Muscle of back (tissue), 3 donors: ENCODE measurements at regions not wholly inside any gene's neighbourhood (a gene's known extent, or its start where the extent isn't known, plus 50 kb on each side); places are given as distances from the start of the nearest gene placed in this dataset.

ENCODE experiments used
- DNase-seq, 3 donors: peaks; one replicate each; pipeline versions ENCODE4 v3.0.0 to v3.0.0-alpha.2; 2013

DNA sequence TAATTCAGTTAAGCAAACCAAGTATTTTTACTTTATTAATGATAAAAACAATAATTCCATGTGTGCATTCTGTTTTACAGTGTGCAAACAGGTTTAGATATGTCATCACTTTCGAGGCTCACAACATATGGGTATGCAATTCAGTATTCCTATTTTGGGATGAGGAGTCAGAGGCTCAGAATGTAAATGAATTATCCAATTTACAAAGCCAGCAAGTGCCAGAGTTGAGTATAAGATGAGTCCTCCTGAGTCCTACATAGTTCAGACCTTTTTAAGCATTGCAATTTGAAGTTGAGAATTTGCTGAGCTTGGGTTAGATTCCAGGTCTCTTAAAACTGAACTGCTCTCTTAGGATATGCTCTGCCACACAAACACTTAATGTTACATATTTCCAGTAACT, 424.2 kb upstream of the ROBO2 start:
- peak in 2 of 3 donors; percentile 2 to 17 for DNase-seq

DNA sequence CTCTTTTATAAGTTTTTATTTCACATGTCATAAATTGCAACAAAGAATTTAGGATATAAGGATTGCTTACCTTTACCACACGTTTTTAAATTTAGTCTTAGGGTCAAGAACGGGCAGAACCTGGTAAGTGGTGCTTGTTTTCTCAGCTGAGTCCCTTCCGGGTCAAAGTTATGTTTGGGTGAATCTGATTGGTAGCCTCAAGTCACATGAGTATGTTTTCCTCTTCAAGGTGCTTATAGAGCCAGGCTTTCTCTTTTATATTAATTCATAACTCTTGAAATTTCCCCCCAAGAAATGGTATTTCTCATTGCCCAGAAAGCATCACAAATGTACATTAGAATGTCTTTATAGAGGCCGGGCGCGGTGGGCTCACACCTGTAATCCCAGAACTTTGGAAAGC, 415.7 kb upstream of the ROBO2 start:
- no peak for DNase-seq

DNA sequence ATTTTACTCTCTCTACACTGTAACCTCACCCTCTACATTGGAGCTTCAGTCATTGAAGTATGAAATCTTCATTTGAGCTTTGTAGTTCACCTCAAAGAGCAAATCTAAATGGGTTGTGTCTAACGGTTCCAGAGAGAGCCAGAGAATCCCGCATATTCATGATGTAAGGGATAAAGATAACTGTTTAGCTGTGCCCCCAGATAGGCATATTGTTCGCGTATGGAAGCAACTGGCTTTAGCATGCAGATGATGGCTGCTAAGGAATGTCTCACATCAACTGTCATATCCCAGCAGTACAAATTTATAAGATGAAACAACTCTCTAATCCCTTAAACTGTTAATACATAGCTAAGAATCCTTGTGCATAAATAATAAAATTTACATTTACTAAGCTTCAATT, 412.7 kb upstream of the ROBO2 start:
- DNase-seq = no peak

DNA sequence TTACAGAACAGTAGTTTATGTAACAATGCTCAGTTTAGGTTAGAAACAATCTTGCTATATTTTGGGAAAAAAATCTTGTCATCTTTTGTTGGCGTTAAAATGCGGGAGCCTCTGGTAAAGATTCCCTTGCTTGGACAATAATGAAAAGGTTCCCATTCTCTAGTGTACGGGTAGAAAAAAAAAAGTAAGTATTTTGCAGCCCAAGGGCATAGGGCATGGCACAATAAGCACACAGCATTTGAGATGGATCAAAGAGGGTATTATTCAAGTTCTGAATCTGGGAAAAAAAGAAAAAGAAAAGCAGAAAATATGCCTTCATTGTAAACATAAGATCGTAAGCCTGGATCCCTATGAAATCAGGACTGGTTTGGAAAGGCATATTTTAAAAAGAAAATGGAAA, 408.6 kb upstream of the ROBO2 start:
- no peak for DNase-seq

DNA sequence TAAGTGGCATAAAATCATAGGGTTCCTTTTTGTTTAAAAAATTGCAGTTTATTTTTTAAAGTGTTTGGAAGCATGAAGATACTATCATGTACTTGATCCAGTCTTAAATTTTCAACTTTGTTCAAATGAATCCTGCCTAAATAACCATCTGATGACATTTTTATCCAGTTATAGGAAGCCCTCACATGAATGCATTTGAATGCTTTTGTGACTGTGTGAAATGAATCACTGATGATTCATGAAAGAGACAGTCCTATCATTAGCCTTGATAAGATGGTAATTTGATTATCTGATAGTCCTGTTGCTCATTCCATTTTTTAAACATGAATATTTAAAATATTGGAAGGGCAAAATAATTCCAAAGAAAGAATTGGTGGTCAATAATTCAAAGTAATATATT, 401.9 kb upstream of the ROBO2 start:
- DNase-seq = no peak

DNA sequence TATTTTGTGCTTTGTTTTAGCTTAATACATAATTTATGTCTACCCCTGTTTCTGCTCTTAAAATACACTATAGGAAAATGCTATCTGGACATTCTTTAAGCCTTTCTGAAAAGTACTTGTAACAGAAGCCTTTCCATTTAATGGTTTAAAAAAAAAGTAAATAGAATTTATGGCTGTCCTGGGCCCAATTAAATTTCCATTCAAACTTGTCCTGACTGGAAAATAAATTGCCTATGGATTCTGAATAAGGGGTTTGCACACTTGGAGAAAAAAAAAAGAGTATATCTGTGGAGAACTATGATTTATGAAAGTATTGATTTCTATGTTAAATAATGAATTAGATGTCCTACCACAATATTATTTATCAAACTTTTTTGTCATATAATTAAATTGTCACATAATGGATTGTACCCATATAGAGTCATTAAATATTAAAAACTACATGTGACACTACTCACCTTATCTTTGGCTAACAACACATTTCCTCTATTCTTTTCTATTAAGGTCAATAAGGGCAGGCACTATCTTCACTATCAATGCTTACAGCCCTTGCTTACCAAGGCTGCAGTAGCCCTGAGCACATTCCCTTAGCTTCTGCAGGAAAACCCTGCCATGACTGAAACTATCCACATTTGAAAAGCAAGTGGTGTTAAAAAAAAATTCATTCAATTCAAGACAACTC, 396.1 kb upstream of the ROBO2 start:
- no peak for DNase-seq

DNA sequence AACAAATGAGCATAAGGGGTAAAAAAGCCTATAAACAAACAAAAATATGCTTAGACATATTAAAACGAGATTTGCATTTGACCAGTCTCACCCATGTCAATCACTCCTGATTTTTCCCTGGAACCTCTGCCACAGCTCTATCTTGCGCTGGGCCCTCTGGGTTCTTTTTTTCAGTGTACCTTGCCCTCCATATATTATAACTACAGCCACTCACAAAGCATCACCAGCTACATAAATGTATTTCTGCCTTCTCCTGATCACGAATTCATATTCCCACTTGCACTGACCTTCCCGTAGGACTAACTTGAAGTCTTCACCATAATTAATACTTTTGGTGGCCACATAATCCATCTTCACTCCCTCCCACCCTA, 395.6 kb upstream of the ROBO2 start:
- DNase-seq = no peak

DNA sequence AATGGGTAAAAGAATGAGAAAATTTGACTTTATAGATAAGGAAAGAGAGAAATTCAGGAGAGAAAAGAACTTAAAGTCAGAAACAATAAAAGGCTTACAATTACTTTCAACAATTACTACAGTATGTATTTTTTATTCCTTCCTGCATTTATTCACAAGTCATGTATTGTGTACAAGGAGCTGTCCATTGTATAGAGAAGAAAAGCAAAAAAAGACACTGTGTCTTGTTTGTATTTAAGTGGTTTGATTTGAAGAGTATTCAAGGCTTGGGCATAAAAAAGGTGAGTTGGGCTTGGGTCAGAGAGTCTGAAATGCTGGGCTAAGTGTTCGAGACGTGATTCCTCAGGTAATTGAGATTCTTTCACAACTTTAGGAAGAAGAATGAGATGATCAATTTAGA, 394.2 kb upstream of the ROBO2 start:
- DNase-seq = no peak

DNA sequence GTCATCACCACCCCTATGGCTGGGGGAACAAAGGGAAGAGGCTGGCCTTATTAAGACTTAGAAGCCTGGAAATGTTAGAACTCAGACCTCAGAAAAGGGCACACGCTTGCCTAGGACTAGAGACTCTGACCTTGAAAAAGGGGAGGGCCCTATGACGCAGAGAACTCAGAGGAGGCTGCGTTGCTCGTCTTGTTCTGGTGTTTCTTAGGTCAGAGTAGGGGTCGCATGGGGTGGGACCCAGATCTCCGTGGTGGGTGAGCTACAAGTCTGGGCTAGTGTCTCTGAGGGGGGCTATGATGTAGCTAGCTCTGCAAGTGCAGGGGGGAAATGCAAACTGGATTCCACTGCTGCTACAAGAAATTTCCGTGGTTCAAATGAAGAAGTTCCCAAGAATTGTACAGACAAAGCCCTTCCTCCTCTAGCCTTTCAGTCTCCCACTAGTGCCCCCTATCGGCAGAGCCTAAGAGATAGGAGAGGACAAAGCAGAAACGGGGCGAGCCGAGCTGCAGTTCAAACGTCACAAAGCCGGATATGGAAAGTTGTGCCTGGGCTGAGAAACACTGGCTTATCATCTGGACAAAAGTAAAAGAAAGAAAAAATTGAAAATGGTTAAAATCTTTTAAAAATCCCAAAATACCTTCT, 392.9 kb upstream of the ROBO2 start:
- no peak for DNase-seq

DNA sequence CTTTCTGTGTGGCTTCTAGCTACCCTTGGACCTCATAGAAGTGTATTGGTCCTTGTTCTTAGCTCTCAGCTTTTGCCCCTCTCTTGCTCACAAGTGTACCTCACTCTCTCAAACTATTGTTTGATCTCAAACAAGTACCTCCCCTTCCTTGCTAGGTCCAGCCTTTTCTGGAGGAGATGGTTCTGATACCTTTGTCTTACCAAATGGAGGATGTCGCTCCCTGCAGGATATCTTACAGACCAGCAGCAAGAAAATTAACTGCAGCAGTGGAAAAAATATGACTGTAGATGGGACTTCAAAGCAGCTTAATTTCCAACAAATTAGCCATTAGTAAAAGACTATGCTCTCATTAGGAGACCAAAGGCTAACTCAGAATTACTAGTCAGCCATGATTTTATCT, 388.1 kb upstream of the ROBO2 start:
- no peak for DNase-seq

DNA sequence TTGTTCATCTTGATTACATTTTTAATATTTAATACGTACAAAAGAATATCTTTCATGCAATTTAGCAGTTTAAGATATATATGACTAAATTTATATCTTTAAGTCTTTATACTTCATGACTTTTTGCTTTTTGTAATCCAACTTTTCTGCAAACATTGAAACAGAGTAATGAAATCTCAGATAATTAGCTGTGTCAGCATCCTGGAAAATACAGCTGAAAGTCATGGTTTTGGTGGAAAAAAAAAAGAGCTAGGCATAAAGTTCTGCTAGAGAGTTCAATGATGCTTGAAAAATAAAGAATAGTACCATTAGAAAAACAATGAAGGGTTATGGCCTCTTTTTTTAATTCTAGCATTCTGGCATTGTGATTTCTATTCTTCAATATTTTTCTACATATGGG, 387.4 kb upstream of the ROBO2 start:
- DNase-seq = no peak

DNA sequence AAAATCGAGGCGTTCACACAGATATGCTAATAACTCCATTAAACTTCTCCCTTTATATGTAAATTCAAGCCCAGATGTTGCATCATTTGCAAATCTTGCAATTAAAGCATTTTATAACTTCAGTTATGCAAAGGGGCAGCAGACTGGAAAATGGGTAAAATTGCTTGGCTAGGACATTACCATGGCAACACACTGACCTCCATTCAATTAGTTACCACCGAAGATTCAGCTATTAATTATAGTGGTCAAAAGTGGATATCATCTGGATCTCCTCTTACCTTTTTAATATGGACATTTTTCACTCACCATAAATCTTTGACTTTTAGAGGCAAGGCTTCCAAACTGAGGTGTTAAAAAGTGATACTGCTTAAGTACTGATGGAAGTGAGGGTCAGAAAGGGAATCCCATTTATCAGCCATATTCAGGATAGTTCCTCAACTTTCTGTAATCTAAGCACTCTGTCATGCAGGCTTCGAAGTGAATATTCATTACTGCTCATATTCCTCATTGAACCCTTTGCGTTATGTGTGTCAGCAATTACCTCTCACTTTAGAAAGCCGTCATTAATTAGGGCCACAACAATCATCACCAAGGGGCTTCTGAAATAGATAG, 386.2 kb upstream of the ROBO2 start:
- DNase-seq = no peak

DNA sequence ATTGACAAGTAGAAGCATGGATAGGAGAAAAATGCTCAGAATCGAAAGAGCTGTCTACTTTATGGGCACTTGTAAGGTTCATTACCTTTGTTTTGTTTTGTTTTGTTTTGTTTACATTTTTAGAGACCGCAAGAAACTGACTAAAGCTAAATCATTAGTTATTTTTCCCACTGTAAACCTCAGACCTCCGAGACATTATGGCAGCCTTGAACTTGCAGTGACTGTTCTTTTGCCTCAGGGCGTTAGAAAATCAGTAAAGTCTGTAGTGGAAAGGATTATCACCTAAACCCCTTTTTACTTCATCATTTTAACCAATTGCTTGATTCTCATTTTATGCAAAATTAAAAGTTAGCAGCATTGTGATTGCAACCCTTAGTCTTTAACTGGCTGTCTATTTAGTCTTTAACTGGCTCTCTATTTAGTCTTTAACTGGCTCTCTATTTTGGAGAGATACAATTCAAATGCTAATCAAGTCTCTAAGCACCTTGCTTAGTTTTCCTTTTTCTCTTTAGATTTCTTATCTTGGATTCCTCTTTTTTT, 383.3 kb upstream of the ROBO2 start:
- DNase-seq = no peak

DNA sequence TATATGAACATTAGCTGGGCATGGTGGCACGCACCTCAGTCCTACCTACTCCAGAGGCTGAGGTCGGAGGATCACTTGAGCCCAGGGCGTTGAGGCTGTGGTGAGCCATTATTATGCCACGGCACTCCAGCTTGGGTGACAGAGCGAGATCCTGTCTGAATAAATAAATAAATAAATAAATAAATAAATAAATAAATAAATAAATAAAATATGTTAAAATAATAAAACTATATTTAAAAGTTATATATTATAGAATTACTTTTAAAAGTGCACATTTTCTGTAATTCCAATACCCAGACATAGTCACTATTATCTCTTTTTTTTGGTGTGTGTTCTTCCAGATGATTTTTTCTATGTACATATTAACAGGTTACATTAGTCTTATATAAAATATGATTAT, 382.0 kb upstream of the ROBO2 start:
- no peak for DNase-seq

DNA sequence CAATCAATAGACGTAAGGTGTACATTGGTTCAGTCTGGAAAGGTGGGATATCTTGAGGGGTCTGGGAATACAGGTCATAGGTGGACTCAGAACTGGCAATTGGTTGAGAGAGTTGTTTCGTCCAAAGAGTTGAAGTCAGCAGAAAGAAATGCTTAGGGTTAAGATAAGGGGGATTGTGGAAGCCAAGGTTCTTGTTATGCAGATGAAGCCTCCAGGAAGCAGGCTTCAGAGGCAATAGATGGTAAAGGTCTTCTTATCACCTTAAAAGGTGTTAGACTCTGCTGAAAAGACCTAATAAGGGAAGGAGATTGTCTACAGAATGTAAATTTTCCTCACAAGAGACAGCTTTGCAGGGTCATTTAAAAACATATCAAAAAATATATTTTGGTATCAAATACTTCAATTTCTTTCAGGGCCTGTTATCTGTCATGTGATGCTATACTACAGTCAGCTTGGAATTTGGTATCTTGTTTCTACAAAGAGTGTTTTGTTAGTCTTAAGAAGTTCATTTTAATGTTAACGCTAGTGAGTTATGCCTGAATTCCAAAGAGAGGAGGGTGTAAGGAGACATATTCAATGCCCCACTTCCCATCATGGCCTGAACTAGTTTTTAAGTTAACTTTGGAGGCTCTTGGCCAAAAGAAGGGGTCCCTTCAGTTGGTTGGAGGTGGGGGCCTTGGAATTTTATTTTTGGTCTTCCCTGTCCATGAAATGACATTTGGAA, 378.2 kb upstream of the ROBO2 start:
- DNase-seq = no peak

DNA sequence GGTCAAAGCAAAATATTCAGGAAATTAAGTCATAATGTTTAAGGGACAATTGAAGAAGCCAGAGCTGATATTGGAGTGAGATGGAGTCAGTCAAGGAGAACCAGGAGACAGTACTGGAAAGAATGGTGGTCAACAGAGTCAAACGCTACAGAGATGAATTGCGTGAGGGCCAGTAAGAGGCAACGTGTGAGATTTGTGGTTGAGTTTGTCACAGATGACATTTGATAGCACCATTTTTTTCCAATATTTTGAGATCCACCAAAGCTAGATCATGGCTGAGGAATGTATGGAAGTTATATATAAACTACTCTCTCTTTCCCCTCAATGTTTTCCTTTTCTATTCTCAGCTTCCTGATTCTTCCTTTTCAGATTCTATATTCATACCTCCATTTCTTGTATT, 375.1 kb upstream of the ROBO2 start:
- DNase-seq = no peak

DNA sequence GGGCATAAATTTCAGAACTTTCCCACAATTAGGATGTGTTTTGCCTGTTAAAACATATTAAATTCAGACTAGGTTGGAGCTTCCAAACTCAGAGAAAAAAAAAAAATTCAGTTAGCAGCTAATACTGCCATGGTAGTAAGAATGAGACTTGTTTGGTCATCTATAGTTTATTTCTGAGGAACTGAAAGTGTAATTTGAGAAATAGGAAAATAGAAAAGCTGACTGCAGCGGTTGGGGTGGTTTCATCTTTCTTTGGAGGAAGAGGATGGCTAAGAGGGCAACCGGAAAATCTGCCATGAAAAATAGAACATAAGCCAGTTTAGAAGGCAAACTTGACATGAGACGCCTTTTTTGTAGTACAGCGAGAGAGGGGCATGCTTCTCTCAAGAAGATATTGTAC, 371.2 kb upstream of the ROBO2 start:
- no peak for DNase-seq

DNA sequence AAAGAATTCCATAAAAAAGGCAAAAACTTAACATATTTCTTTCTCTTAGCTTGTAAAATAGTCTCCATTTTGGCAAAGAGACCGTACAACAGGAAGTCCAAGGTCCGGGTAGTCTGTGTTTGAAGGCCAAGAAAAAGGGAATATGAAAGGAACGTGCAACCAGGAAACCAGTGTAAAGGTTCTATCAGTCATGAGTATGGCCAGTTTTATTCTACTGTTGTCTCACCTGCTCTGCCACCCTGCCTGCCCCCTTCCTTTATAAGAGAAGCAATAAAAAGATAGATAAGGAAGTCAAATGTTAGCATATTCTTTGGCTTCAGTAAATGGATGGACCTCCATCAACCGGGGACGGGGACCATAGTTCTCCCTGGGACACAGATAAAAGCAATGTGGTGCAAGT, 370.6 kb upstream of the ROBO2 start:
- DNase-seq = no peak

DNA sequence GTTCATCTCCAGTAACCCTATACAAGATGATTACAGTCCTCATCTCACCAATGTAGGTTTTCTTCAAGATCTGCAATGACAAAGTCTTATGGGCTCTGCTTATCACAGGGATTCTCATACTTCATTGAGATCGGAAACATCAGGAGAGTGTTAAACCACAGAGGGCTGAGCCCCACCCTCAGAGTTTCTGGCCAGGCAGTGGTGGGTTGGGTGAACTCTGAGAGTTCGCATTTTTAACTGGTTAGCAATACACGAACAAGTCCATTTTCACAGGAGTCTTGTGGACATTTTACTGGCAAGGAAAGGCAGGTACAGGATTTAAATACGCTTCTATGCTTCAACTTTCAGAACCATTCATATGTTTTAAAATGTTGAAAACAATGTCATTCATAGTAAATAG, 366.7 kb upstream of the ROBO2 start:
- no peak for DNase-seq

DNA sequence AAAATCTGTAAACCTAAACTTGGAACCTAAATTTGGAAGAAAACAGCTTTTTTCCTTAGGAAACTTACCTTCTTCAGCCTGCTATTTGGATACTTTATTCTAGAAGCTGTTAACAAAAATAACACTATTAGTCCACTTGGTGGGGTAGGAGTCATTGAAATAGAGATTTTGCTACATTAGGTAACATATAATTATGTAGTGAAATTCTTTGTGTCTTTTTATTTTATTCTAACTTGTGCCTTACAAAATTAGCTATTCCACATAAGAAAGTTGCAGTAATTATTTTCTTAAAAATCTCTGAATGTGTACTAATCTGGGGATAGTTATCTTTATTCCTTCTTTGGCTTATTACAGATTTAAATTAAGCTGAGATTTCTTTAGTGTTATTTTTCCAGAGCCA, 360.4 kb upstream of the ROBO2 start:
- peak in 1 of 3 donors; percentile 5 for DNase-seq

DNA sequence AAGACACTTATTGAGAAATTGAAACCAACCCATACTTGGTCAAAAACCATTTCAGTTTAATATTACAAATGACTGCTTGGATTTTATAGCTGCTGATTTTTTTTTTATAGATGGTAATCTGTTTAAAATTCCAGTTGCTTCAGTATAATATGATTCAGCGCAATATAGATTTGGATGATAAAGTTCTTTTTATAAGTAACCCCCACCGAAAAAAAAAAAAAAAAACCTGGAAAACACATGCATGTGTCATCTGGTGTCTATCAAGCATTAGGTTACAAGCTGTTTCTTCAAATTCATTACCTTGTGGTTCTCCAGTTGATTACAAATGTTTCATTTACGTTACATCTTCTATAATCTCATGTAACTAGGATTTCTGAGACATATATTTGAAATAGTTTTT, 356.6 kb upstream of the ROBO2 start:
- DNase-seq = no peak

DNA sequence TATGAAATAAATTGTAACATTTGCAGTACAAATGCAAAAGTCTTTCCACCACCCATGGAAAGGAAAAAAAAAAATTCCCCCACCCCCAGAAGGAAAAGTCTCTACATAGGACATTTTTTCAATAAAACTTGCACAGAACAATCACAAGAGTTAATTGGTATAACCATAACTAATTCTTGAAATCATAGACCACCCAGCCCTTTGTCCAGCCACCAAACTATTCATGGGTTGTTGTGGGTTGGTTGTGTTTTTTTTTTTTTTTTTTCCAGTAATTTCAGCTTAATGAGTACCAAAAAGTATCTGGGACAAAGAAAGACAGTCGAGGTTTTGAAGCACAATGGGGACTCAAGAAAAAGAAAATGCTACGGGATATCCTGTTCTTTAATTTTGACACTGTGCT, 355.0 kb upstream of the ROBO2 start:
- no peak for DNase-seq

DNA sequence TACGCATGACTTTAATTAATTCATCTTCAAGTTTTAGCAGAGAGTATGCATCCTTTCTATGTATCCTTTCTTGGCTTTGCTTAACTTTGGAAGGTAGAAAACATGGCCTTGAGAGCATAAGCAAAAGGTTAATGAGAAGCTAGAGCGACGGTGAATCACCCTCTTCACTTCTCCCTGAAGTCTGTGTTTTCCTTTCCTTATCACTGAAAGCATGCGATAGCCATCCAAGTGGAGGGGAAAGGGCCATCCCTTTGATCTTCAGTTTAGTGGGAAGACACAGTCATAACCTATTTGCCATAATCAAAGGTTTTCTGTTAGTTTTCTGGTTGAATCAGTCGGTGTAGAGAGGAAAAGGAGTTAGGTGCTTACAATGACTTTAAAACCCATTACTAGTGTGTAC, 354.0 kb upstream of the ROBO2 start:
- no peak for DNase-seq
